ENCODE measurements at regions not wholly inside any gene's neighbourhood (a gene's known extent, or its start where the extent isn't known, plus 50 kb on each side); places are given as distances from the start of the nearest gene placed in this dataset.
A peak's percentile ranks its signal among the peaks of the same experiment; 100 is the strongest.

DNA sequence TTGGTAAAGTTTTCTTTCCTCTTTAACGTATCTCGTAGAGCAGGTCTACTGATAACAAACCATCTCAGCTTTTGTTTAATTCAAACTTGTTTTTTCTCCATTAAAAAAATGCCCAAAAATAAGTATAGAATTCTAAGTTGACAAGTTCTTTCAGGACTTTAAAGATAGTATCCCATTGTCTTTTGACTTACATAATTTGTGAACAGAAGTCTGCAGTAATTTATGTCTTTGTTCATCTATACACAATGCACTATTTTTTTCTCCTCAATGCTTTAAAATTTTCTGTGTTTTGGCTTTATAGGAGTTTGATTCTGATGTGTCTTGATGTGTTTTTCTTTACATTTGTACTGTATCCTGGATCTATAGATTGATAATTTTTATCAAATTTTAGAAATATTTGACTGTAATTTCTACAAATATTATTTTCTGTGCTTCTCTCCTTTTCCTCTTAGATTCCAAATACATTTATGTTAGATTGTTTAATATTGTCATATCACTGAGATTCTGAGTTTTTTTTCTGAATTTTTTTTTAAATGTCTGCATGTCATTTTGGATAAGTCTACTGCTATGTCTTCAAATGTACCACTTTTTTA, 143.3 kb downstream of the FTCDNL1 start:
- no peak for DNase-seq (ENCODE audit: low read depth in 2 of 3, low spot score in 1 of 3)

DNA sequence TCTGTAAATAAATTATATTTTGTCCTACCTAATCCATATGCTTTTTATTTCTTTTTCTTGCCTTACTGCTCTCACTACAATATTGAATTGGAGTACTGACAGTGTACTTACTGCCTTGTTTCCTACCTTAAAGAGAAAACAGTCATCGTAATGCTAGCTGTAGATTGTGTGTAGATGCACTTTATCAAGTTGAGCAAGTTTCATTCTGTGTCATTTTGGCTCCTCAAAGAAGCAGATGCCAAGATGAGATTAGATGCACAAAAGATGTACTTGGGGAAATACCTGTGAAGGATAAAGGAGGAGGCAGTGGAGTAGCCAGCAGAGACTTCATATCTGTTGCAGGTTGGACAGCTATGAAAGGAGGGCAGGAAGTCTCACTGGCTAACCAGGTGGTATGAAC, 145.5 kb downstream of the FTCDNL1 start:
- no peak for DNase-seq (ENCODE audit: low read depth in 2 of 3, low spot score in 1 of 3)

DNA sequence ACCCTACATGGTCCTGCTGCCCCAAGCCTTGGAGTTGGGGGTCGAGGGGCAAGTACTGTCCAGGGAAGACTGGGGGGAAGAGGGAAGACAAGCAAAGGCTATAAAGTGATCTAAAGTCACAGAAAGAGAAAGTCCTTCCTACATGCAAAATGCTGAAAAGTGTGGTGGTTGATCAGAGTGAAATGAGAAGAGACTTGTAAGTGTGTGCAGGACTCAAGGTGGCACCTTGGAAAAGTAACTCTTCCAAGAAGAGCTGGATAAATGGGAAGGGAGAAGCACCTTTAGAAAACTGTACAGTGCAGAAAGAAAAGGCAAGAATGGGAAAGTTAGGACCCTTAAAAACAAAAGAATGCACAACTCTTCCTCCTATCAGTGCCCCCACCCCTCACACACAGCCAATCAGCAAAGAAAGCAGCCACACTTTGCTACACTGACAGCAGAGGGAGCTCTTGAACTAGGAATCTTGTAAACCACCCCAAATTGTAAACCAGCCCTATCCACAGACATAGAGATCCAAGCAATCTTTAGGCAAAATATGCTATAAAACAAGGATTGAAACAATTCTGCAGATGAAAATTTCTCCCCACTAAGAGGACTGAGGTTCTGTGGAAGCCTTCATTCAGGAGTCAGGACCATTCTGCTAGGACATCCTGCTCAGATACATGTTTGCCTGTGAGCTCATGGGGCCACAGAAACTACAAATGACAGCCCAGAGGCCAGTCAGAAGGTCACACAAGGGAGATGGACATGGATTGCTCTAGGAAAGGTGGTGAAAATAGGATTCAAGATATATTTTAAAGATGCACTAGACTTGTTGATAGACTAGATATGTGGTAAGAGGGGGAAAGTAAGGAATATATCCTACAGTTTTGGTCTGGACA, 146.4 kb downstream of the FTCDNL1 start:
- DNase-seq (ENCODE audit: low read depth in 2 of 3, low spot score in 1 of 3): peak in 1 of 3 donors; percentile 32

DNA sequence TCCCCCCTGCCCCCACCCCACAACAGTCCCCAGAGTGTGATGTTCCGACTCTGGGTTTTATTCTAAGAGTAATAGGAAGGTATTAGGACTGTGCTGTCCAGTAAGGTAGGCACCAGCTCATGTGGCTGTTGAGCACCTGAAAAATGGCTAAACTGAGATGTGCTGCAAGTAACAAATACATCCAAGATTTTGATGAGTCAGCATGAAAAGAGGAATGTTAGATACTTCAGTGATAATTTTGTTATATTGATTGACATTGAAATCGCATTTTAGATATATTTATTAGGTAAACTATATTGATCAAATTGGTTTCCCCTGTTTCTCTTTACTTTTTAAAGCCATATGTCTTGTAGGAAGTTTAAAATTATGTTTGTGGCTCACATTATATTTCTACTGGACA, 147.8 kb downstream of the FTCDNL1 start:
- no peak for DNase-seq (ENCODE audit: low read depth in 2 of 3, low spot score in 1 of 3)

DNA sequence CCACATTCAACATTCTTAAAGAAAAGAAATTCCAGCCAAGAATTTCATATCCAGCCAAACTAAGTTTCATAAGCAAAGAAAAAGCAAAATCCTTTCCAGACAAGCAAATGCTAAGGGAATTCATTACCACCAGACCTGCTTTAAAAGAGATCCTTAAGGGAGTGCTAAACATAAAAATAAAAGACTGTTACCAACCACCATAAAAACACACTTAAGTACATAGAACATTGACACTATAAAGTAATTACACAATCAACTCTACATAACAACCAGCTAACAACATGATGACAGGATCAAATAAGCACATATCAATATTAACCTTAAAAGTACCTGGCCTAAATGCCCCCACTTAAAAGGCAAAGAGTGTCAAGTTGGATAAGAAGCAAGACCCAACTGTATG, 153.5 kb downstream of the FTCDNL1 start:
- no peak for DNase-seq (ENCODE audit: low read depth in 2 of 3, low spot score in 1 of 3)

DNA sequence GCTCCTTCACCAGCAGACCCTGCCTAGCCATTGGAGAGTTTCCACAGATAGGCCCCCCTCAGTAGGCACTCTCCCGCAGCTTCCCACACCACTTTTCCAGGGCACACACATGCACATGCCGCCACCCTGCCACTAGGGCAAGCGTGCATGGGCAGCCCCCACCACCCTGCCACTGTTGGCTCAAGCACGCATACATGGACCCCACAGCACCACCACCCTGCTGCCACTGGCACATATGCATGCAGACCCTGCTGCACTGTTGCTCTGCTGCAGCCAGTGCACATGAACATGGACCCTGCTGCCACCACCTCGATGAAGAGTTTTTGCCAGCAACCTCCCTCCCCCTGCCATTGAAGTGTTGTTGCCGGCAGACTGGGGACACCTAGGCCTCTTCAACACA, 154.9 kb downstream of the FTCDNL1 start:
- no peak for DNase-seq (ENCODE audit: low read depth in 2 of 3, low spot score in 1 of 3)

DNA sequence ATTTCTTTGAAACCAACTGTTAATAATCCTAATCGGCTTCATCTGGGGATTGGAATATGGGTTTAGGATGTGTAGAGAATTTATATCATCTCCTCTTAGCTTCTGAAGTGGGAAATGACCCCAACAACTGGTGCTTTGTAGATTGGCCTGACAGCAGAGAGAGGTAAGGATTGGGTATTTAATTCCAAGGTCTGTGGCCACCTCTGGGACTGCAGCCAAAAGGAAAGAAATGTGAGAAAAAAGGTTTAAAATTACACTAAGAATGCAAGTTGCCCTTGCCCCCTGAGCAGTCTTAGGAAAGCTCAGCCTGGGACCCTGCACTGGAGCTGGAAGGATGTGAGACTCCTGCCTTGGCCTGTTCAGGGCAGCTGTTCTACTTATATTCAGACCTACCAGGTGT, 157.1 kb downstream of the FTCDNL1 start:
- no peak for DNase-seq (ENCODE audit: low read depth in 2 of 3, low spot score in 1 of 3)

- no peak for DNase-seq (ENCODE audit: low read depth in 2 of 3, low spot score in 1 of 3)
These were observed 158.5 kb downstream of the FTCDNL1 start for GRCh38 chr2:199692489-199692888.

DNA sequence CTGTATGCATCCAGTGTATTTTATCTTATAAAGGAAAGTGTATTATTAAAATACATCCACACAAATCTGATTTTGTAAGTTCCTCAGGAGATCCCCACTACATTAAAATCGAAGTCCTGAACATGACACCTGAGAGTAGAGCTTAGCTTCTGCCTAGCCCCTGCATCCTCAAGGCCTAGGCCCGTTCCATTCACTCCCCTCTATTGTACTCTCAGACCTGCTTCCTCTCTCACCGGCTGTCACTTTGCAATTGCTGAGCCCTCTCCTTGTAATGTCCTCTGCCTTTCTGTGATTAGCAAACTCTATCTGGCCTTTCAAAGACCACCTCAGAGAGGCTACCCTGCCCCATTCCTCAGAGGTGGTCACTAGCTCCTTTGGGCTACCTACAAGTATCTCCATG, 160.8 kb downstream of the FTCDNL1 start:
- DNase-seq (ENCODE audit: low read depth in 2 of 3, low spot score in 1 of 3): no peak

GRCh38 chr2:199685669-199686068, 165.3 kb downstream of the FTCDNL1 start:
- no peak for DNase-seq (ENCODE audit: low read depth in 2 of 3, low spot score in 1 of 3)

GRCh38 chr2:199684832-199685231, 166.2 kb downstream of the FTCDNL1 start:
- no peak for DNase-seq (ENCODE audit: low read depth in 2 of 3, low spot score in 1 of 3)

- no peak for DNase-seq (ENCODE audit: low read depth in 2 of 3, low spot score in 1 of 3)
These were observed 166.8 kb downstream of the FTCDNL1 start for GRCh38 chr2:199684168-199684567.

GRCh38 chr2:199682001-199682400, 169.0 kb downstream of the FTCDNL1 start:
- no peak for DNase-seq (ENCODE audit: low read depth in 2 of 3, low spot score in 1 of 3)

DNA sequence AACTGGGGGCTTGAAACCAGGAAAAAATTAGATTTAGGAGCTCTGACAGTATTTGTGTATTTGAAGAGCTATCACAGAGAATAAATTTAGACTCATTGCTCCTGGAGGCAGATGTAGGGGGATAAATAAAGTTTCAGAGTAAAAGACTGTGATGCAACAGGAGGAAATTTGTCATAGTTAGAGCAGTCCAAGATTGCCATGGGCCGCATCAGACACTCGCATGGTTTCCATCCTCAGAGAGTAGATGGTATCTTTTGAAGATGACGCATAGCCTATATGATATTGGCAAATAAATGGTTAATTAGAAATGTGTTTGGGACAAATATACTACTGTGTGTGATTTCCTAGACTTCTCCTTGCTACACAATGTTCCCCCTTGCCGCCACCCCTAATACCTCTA, 170.5 kb downstream of the FTCDNL1 start:
- DNase-seq (ENCODE audit: low read depth in 2 of 3, low spot score in 1 of 3): no peak

GRCh38 chr2:199679883-199680282, 171.1 kb downstream of the FTCDNL1 start:
- DNase-seq (ENCODE audit: low read depth in 2 of 3, low spot score in 1 of 3): no peak

DNA sequence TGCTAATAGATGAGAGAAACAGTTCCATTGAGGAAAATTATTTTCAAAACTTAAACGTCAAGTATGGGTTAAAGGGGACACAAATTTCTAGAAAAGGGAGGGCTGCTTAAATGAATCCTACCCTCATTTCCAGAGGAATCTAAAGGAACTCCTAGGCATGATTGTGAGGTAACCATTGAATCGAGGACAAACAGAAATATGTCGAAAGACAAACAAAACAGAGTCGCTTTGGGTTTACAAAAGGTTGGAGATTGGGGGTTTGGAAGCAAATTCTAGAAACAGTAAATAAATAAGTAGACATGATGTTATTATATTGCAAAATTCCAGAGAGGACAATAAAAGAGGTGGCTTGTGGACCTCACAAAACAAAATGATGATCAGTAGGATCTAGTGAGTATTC, 173.1 kb downstream of the FTCDNL1 start:
- DNase-seq (ENCODE audit: low read depth in 2 of 3, low spot score in 1 of 3): no peak

DNA sequence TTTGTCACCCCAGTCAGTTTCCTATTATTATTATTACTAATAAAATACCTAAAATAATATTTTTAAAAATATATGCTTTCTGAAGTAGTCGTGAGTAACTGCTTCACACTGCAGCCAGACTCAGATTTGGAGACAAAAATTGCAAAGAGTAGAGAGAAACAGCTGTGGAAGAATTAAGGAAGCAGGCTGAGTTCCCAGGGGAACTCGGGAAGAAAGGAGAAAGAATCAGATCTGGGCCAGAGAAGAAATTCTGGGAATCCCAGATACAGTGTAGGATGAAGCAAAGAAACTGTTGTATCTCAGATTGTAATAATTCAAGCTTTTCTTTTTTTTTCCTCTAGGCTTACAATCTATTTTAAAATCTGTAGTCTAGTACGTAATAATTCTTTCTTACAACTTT, 182.3 kb downstream of the FTCDNL1 start:
- DNase-seq (ENCODE audit: low read depth in 2 of 3, low spot score in 1 of 3): no peak

- no peak for DNase-seq (ENCODE audit: low read depth in 2 of 3, low spot score in 1 of 3)
These were observed 187.8 kb downstream of the FTCDNL1 start for GRCh38 chr2:199663157-199663556.

- DNase-seq (ENCODE audit: low read depth in 2 of 3, low spot score in 1 of 3): no peak
These were observed 188.7 kb downstream of the FTCDNL1 start for GRCh38 chr2:199662255-199662654.

- DNase-seq (ENCODE audit: low read depth in 2 of 3, low spot score in 1 of 3): no peak
These were observed 190.8 kb downstream of the FTCDNL1 start for GRCh38 chr2:199660167-199660566.

- no peak for DNase-seq (ENCODE audit: low read depth in 2 of 3, low spot score in 1 of 3)
These were observed 191.8 kb downstream of the FTCDNL1 start for GRCh38 chr2:199659207-199659606.

DNA sequence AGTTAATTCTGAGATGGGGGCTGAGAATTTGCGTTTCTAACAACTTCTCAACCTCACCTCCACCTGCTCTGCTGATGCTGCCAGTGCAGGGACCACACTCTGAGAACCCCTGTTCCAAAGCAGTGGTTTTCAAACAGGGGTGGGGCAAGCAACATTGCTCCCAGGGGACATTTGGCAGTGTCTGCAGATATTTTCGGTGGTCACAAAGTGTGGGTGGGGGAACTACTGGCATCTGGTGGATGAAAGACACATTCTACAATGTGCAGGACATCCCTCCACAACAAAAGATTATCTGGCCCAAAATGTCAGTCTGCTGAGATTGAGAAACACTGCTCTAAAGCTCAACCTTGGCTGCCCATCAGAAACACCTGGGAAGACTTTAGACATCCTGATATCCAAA, 188.7 kb upstream of the SATB2 start:
- no peak for DNase-seq (ENCODE audit: low read depth in 2 of 3, low spot score in 1 of 3)

DNA sequence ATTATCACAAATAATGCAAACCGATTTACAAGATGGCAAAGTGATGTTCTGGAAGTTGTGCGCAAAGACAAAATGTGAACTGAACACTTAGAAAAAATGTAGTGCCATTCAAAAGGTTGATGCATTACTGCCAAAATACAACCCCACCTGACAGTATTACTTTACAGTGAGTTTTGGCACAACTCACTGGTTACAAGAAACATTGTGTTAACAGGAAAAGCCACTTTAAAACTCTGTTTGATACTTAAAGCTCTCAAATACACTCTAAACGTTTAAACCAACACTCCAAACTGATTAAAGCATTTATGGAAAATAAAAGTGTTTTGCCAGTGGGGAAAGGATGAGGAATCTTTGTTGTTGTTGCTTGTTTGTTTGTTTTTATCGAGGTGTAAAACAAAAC, 173.4 kb upstream of the SATB2 start:
- DNase-seq (ENCODE audit: low read depth in 2 of 3, low spot score in 1 of 3): no peak

All from stimulated activated CD4-positive, alpha-beta T cell treated with anti-CD3 and anti-CD28 coated beads, Interleukin-12 subunit alpha, Interleukin-12 subunit beta, amount 100 ng/mL, for 48 hours (primary cell).